Activated naive CD4-positive, alpha-beta T cell treated with anti-CD3 and anti-CD28 coated beads, Interleukin-2, amount 50 U/mL, for 24 hours (primary cell): ENCODE measurements at regions not wholly inside any gene's neighbourhood (a gene's known extent, or its start where the extent isn't known, plus 50 kb on each side); places are given as distances from the start of the nearest gene placed in this dataset.

Experiments used
- H3K27ac Mint-ChIP-seq: one replicate; pipeline ENCODE4 v1.8.0; 2021; ENCODE audit warnings: mild to moderate bottlenecking, mixed read lengths
- H3K27me3 Mint-ChIP-seq: one replicate; pipeline ENCODE4 v1.8.0; 2021; ENCODE audit warnings: mixed read lengths
- H3K36me3 Mint-ChIP-seq: one replicate; pipeline ENCODE4 v1.8.0; 2021; ENCODE audit warnings: mixed read lengths
- H3K4me1 Mint-ChIP-seq: one replicate; pipeline ENCODE4 v1.8.0; 2021; ENCODE audit warnings: mixed read lengths
- H3K4me3 Mint-ChIP-seq: one replicate; pipeline ENCODE4 v1.8.0; 2021; ENCODE audit warnings: mild to moderate bottlenecking, mixed read lengths
- H3K9me3 Mint-ChIP-seq: one replicate; pipeline ENCODE4 v1.8.0; 2021; ENCODE audit warnings: mixed read lengths

- no peaks in the 10 kb centered on the region for H3K9me3 Mint-ChIP-seq
- no peak overlapping the region for H3K4me3 Mint-ChIP-seq
- no peak overlapping the region for H3K27ac Mint-ChIP-seq
- no peaks in the 10 kb centered on the region for H3K36me3 Mint-ChIP-seq
- no peaks in the 10 kb centered on the region for H3K4me1 Mint-ChIP-seq
- peaks cover 21% of the 10 kb centered on the region for H3K27me3 Mint-ChIP-seq
Observed at GRCh38 chr16:86354641-86355513, 155.4 kb upstream of the FOXF1 start.

- peaks cover 21% of the 10 kb centered on the region for H3K27me3 Mint-ChIP-seq
- no peaks in the 10 kb centered on the region for H3K9me3 Mint-ChIP-seq
- no peak overlapping the region for H3K4me3 Mint-ChIP-seq
- H3K36me3 Mint-ChIP-seq, result no peaks in the 10 kb centered on the region
- no peak overlapping the region for H3K27ac Mint-ChIP-seq
- no peaks in the 10 kb centered on the region for H3K4me1 Mint-ChIP-seq
Observed at GRCh38 chr16:86355531-86355930, 154.8 kb upstream of the FOXF1 start.

GRCh38 chr16:86355951-86356350, 154.4 kb upstream of the FOXF1 start:
- Mint-ChIP-seq H3K27ac (no peak overlapping the region), H3K9me3 (no peaks in the 10 kb centered on the region), H3K27me3 (peaks cover 20% of the 10 kb centered on the region), H3K4me3 (no peak overlapping the region), H3K4me1 (no peaks in the 10 kb centered on the region), H3K36me3 (no peaks in the 10 kb centered on the region)

- H3K27ac Mint-ChIP-seq, result no peak overlapping the region
- H3K4me3 Mint-ChIP-seq, result no peak overlapping the region
- H3K27me3 Mint-ChIP-seq, result peaks cover 18% of the 10 kb centered on the region
- no peaks in the 10 kb centered on the region for H3K4me1 Mint-ChIP-seq
- no peaks in the 10 kb centered on the region for H3K36me3 Mint-ChIP-seq
- no peaks in the 10 kb centered on the region for H3K9me3 Mint-ChIP-seq
Observed at GRCh38 chr16:86356804-86357203, 153.5 kb upstream of the FOXF1 start.

GRCh38 chr16:86357303-86357702, 153.0 kb upstream of the FOXF1 start:
- Mint-ChIP-seq H3K36me3 (no peaks in the 10 kb centered on the region), H3K27me3 (peaks cover 17% of the 10 kb centered on the region), H3K4me1 (no peaks in the 10 kb centered on the region), H3K9me3 (no peaks in the 10 kb centered on the region), H3K4me3 (no peak overlapping the region), H3K27ac (no peak overlapping the region)

- Mint-ChIP-seq H3K36me3 (no peaks in the 10 kb centered on the region), H3K9me3 (no peaks in the 10 kb centered on the region), H3K4me1 (no peaks in the 10 kb centered on the region), H3K27ac (no peak overlapping the region), H3K4me3 (no peak overlapping the region), H3K27me3 (peaks cover 17% of the 10 kb centered on the region)
Observed at GRCh38 chr16:86357950-86358349, 152.4 kb upstream of the FOXF1 start.

- Mint-ChIP-seq H3K36me3 (no peaks in the 10 kb centered on the region), H3K27me3 (peaks cover 15% of the 10 kb centered on the region), H3K4me3 (no peak overlapping the region), H3K4me1 (no peaks in the 10 kb centered on the region), H3K27ac (no peak overlapping the region), H3K9me3 (no peaks in the 10 kb centered on the region)
Observed at GRCh38 chr16:86359571-86359970, 150.8 kb upstream of the FOXF1 start.

GRCh38 chr16:86362155-86362849, 148.0 kb upstream of the FOXF1 start:
- no peaks in the 10 kb centered on the region for H3K4me1 Mint-ChIP-seq
- no peaks in the 10 kb centered on the region for H3K9me3 Mint-ChIP-seq
- H3K4me3 Mint-ChIP-seq, result no peak overlapping the region
- H3K27ac Mint-ChIP-seq, result no peak overlapping the region
- peaks cover 12% of the 10 kb centered on the region for H3K27me3 Mint-ChIP-seq
- H3K36me3 Mint-ChIP-seq, result no peaks in the 10 kb centered on the region

- H3K27me3 Mint-ChIP-seq, result peaks cover 14% of the 10 kb centered on the region
- H3K27ac Mint-ChIP-seq, result no peak overlapping the region
- H3K4me1 Mint-ChIP-seq, result no peaks in the 10 kb centered on the region
- H3K4me3 Mint-ChIP-seq, result no peak overlapping the region
- H3K36me3 Mint-ChIP-seq, result no peaks in the 10 kb centered on the region
- no peaks in the 10 kb centered on the region for H3K9me3 Mint-ChIP-seq
Observed at GRCh38 chr16:86363057-86363490, 147.3 kb upstream of the FOXF1 start.

- H3K4me3 Mint-ChIP-seq, result no peak overlapping the region
- H3K27me3 Mint-ChIP-seq, result peaks cover 12% of the 10 kb centered on the region
- no peak overlapping the region for H3K27ac Mint-ChIP-seq
- H3K36me3 Mint-ChIP-seq, result no peaks in the 10 kb centered on the region
- H3K9me3 Mint-ChIP-seq, result no peaks in the 10 kb centered on the region
- H3K4me1 Mint-ChIP-seq, result no peaks in the 10 kb centered on the region
Observed at GRCh38 chr16:86363836-86364618, 146.3 kb upstream of the FOXF1 start.

- H3K36me3 Mint-ChIP-seq, result no peaks in the 10 kb centered on the region
- no peaks in the 10 kb centered on the region for H3K4me1 Mint-ChIP-seq
- no peak overlapping the region for H3K4me3 Mint-ChIP-seq
- H3K27ac Mint-ChIP-seq, result no peak overlapping the region
- H3K27me3 Mint-ChIP-seq, result peaks cover 12% of the 10 kb centered on the region
- H3K9me3 Mint-ChIP-seq, result no peaks in the 10 kb centered on the region
Observed at GRCh38 chr16:86364653-86365380, 145.5 kb upstream of the FOXF1 start.

GRCh38 chr16:86365513-86366273, 144.6 kb upstream of the FOXF1 start:
- Mint-ChIP-seq H3K4me3 (no peak overlapping the region), H3K27me3 (peaks cover 12% of the 10 kb centered on the region), H3K36me3 (no peaks in the 10 kb centered on the region), H3K27ac (no peak overlapping the region), H3K4me1 (no peaks in the 10 kb centered on the region), H3K9me3 (no peaks in the 10 kb centered on the region)

- peaks cover 12% of the 10 kb centered on the region for H3K27me3 Mint-ChIP-seq
Observed at GRCh38 chr16:86366481-86366880, 143.8 kb upstream of the FOXF1 start.

GRCh38 chr16:86367291-86368072, 142.8 kb upstream of the FOXF1 start:
- Mint-ChIP-seq H3K27me3 (peaks cover 7% of the 10 kb centered on the region), H3K9me3 (no peaks in the 10 kb centered on the region), H3K4me3 (no peak overlapping the region), H3K4me1 (no peaks in the 10 kb centered on the region), H3K36me3 (no peaks in the 10 kb centered on the region), H3K27ac (no peak overlapping the region)

More at GRCh38 chr16:86366481-86366880, 143.8 kb upstream of the FOXF1 start:
- H3K27ac Mint-ChIP-seq, result no peak overlapping the region
- no peak overlapping the region for H3K4me3 Mint-ChIP-seq
- no peaks in the 10 kb centered on the region for H3K36me3 Mint-ChIP-seq
- H3K9me3 Mint-ChIP-seq, result no peaks in the 10 kb centered on the region
- no peaks in the 10 kb centered on the region for H3K4me1 Mint-ChIP-seq
